HepG2 (cell line): ENCODE measurements at regions not wholly inside any gene's neighbourhood (a gene's known extent, or its start where the extent isn't known, plus 50 kb on each side); places are given as distances from the start of the nearest gene placed in this dataset.

Source experiments
- TCF12 ChIP-seq, 2 experiments: fragments of 450-650 bp in 1 of 2; sonication (generic) in 1 of 2; formaldehyde crosslinking in 1 of 2; IDR thresholded peaks; 2 replicates each; pipeline versions ENCODE4 v1.6.1 to v1.8.0; 2017 to 2022; ENCODE audit warnings: antibody characterized with exemption in 1 of 2, mild to moderate bottlenecking in 1 of 2, missing genetic modification reagents in 1 of 2, moderate library complexity in 1 of 2
- THAP8 ChIP-seq: sonication (generic); formaldehyde crosslinking; IDR thresholded peaks from 2 replicates; pipeline ENCODE4 v1.5.1; 2020; ENCODE audit warnings: missing genetic modification reagents, mild to moderate bottlenecking, borderline replicate concordance

GRCh38 chr2:144625626-144626025 is 105.7 kb upstream of the ZEB2 start:
- TF ChIP-seq TCF12 (IDR thresholded peaks at IDR 0.05) = no peak
- TF ChIP-seq TCF12 (CRISPR knock-in tag; IDR thresholded peaks at IDR 0.05) = no peak
- TF ChIP-seq THAP8 (CRISPR knock-in tag) = no peak
